NOMO-1 treated with DMSO at 0.1 percent for 48 hours (cell line): ENCODE measurements at regions not wholly inside any gene's neighbourhood (a gene's known extent, or its start where the extent isn't known, plus 50 kb on each side); places are given as distances from the start of the nearest gene placed in this dataset.

Source experiments
- DNase-seq: peaks from one replicate; lab custom pipeline; 2025; ENCODE audit not compliant: unreplicated experiment; lab: John Stamatoyannopoulos, UW

GRCh38 chr17:72022328-72023275, 98.2 kb upstream of the SOX9 start:
- no peak for DNase-seq

GRCh38 chr17:72024457-72024856, 96.4 kb upstream of the SOX9 start:
- no peak for DNase-seq

GRCh38 chr17:72025113-72025512, 95.7 kb upstream of the SOX9 start:
- DNase-seq: no peak

- DNase-seq: peak; percentile 16
Observed at GRCh38 chr17:72030067-72030899, 90.5 kb upstream of the SOX9 start.

GRCh38 chr17:72031219-72031884, 89.5 kb upstream of the SOX9 start:
- no peak for DNase-seq

GRCh38 chr17:72033334-72033733, 87.5 kb upstream of the SOX9 start:
- no peak for DNase-seq

- DNase-seq: no peak
Observed at GRCh38 chr17:72034000-72034399, 86.8 kb upstream of the SOX9 start.

- no peak for DNase-seq
Observed at GRCh38 chr17:72038427-72038826, 82.4 kb upstream of the SOX9 start.

GRCh38 chr17:72039490-72039889, 81.3 kb upstream of the SOX9 start:
- no peak for DNase-seq

GRCh38 chr17:72046178-72046577, 74.6 kb upstream of the SOX9 start:
- DNase-seq: no peak

GRCh38 chr17:72046643-72047612, 73.9 kb upstream of the SOX9 start:
- no peak for DNase-seq

GRCh38 chr17:72049914-72050313, 70.9 kb upstream of the SOX9 start:
- DNase-seq: no peak

GRCh38 chr17:72053036-72053435, 67.8 kb upstream of the SOX9 start:
- DNase-seq: no peak

- no peak for DNase-seq
Observed at GRCh38 chr17:72053449-72053848, 67.4 kb upstream of the SOX9 start.

GRCh38 chr17:72056155-72056554, 64.7 kb upstream of the SOX9 start:
- DNase-seq: no peak

- DNase-seq: no peak
Observed at GRCh38 chr17:72056727-72057290, 64.0 kb upstream of the SOX9 start.

- DNase-seq: no peak
Observed at GRCh38 chr17:72060084-72060483, 60.7 kb upstream of the SOX9 start.

GRCh38 chr17:72063262-72063661, 57.6 kb upstream of the SOX9 start:
- no peak for DNase-seq

- DNase-seq: no peak
Observed at GRCh38 chr17:72063756-72064450, 56.9 kb upstream of the SOX9 start.
